Right atrium auricular region (tissue), 2 donors: ENCODE measurements at regions not wholly inside any gene's neighbourhood (a gene's known extent, or its start where the extent isn't known, plus 50 kb on each side); places are given as distances from the start of the nearest gene placed in this dataset.

Source experiments
- DNase-seq: peaks from one replicate; pipeline ENCODE4 v3.0.0-alpha.2; 2019; ENCODE audit warnings: low spot score
- H3K27ac ChIP-seq, 2 donors: fragments of 200-600 bp; sonication (generic); 1 replicate in 1 of 2; 2 replicates in 1 of 2; pipeline ENCODE4 v1.5.1; 2016 to 2019
- H3K27me3 ChIP-seq, 2 donors: fragments of 200-600 bp; sonication (generic); one replicate each; pipeline versions ENCODE4 v1.5.1 to v1.6.0; 2017 to 2019
- H3K36me3 ChIP-seq: fragments of 200-600 bp; sonication (generic); one replicate; pipeline ENCODE4 v1.5.1; 2016
- H3K4me1 ChIP-seq, 2 donors: fragments of 200-600 bp; sonication (generic); one replicate each; pipeline versions ENCODE4 v1.5.1 to v1.6.0; 2017 to 2019
- H3K4me3 ChIP-seq, 2 donors: fragments of 200-600 bp; sonication (generic); 1 replicate in 1 of 2; 2 replicates in 1 of 2; pipeline ENCODE4 v1.5.1; 2017 to 2019; ENCODE audit warnings: mild to moderate bottlenecking in 1 of 2, moderate library complexity in 1 of 2
- H3K9me3 ChIP-seq, 2 donors: fragments of 200-600 bp; sonication (generic); one replicate each; pipeline ENCODE4 v1.5.1; 2019
- CTCF ChIP-seq, 2 donors: fragments of 200-600 bp; sonication (generic); IDR thresholded peaks; one replicate each; pipeline ENCODE4 v1.5.1; 2019; ENCODE audit warnings: antibody characterized with exemption in 2 of 2

- no peak for DNase-seq
- H3K9me3 ChIP-seq = no peaks in the 10 kb centered on the region
- H3K27ac ChIP-seq = no peak overlapping the region
- H3K4me3 ChIP-seq = no peak overlapping the region
- H3K27me3 ChIP-seq = no peaks in the 10 kb centered on the region
- H3K36me3 ChIP-seq = no peaks in the 10 kb centered on the region
- no peak for TF ChIP-seq CTCF (IDR thresholded peaks at IDR 0.05)
- H3K4me1 ChIP-seq = no peaks in the 10 kb centered on the region
These were observed 550.5 kb upstream of the AGTR1 start for GRCh38 chr3:148146947-148147826.

DNA sequence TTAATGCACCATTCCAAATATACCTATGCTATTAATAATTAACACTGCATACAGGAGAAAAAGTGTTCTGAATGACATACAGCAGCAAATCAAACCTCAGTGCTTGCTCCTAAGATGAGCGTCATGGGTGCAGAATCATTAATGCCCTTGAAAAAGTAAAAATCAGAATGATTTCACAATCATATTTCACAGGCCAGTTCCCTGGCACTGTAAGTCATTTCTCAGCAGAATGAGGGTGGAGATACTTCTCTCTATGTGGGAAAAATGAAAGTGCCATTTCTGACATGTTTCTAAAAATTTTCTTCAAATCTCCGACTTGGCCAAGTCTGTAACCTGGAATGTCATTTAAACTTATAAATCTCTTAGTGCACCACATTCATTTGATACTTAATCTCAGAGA, 549.8 kb upstream of the AGTR1 start:
- TF ChIP-seq CTCF (IDR thresholded peaks at IDR 0.05) = no peak
- DNase-seq = no peak
- Histone ChIP-seq H3K27me3 (no peaks in the 10 kb centered on the region), H3K36me3 (no peaks in the 10 kb centered on the region), H3K4me3 (no peak overlapping the region), H3K9me3 (no peaks in the 10 kb centered on the region), H3K27ac (no peak overlapping the region), H3K4me1 (no peaks in the 10 kb centered on the region)

- H3K4me3 ChIP-seq = no peak overlapping the region
- H3K27me3 ChIP-seq = no peaks in the 10 kb centered on the region
- H3K9me3 ChIP-seq = no peaks in the 10 kb centered on the region
- no peaks in the 10 kb centered on the region for H3K36me3 ChIP-seq
- H3K4me1 ChIP-seq = no peaks in the 10 kb centered on the region
- no peak for DNase-seq
- H3K27ac ChIP-seq = no peak overlapping the region
- TF ChIP-seq CTCF (IDR thresholded peaks at IDR 0.05) = no peak
These were observed 548.1 kb upstream of the AGTR1 start for GRCh38 chr3:148149556-148149955.

DNA sequence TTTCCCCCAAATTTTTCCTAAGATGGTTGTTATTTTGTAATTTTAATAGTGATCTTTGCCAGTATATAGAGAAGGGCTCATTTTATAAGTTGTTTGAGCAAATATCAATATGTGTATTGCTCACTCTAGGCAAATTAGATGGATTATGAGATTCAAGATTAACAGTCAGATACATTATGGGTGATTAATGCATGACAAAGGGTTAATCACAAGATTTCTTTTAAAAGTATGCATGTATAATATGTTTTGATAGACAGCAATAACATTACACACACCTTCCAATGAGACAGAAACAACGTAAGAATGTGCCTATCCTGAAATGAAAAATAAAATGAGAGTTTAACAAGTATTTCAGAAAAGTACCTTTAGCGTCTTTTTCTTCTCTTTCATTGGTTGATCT, 547.6 kb upstream of the AGTR1 start:
- TF ChIP-seq CTCF (IDR thresholded peaks at IDR 0.05) = no peak
- Histone ChIP-seq H3K9me3 (no peaks in the 10 kb centered on the region), H3K36me3 (no peaks in the 10 kb centered on the region), H3K4me1 (no peaks in the 10 kb centered on the region), H3K27ac (no peak overlapping the region), H3K27me3 (no peaks in the 10 kb centered on the region), H3K4me3 (no peak overlapping the region)
- no peak for DNase-seq

DNA sequence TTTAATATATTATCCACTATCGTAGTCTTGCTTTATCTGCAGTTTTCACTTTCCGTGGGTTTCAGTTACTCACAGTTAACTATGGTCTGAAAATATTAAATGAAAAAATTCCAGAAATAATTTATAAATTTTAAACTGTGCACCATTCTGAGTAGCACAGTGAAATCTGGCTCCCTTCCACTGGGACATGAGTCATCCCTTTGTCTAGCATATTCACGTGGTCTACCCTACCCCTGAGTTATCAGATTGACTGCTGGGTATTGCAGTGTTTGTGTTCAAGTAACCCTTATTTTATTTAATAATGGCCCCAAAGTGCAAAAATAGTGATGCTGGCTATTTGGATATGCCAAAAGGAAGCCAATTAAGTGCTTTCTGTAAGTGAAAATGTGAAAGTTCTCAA, 539.5 kb upstream of the AGTR1 start:
- no peaks in the 10 kb centered on the region for H3K4me1 ChIP-seq
- no peak overlapping the region for H3K27ac ChIP-seq
- H3K27me3 ChIP-seq = no peaks in the 10 kb centered on the region
- no peak overlapping the region for H3K4me3 ChIP-seq
- TF ChIP-seq CTCF (IDR thresholded peaks at IDR 0.05) = no peak
- no peak for DNase-seq
- no peaks in the 10 kb centered on the region for H3K36me3 ChIP-seq
- H3K9me3 ChIP-seq = no peaks in the 10 kb centered on the region

DNA sequence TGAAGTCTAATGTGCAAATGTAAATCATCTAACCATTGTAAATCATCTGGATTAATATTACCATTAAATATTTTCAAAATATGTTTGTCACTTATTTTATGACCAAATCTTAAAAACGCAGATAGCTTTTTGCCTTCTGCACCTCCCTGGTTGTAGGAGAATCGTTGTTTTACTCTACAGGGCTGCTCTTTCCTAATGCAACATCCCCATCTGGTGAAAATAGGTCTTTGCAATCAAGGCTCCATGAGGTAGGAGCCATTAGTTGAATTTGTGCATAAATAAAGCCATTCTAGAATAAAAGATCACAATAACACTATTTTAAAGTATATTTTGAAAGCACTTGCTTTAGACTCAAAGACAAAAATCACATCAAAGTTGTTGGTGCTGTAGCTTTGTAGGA, 535.6 kb upstream of the AGTR1 start:
- Histone ChIP-seq H3K27me3 (no peaks in the 10 kb centered on the region), H3K4me3 (no peak overlapping the region), H3K4me1 (no peaks in the 10 kb centered on the region), H3K36me3 (no peaks in the 10 kb centered on the region), H3K27ac (no peak overlapping the region), H3K9me3 (no peaks in the 10 kb centered on the region)
- DNase-seq = no peak
- TF ChIP-seq CTCF (IDR thresholded peaks at IDR 0.05) = no peak
